Trophoblast cell (in vitro differentiated cells and primary cell): ENCODE measurements at regions not wholly inside any gene's neighbourhood (a gene's known extent, or its start where the extent isn't known, plus 50 kb on each side); places are given as distances from the start of the nearest gene placed in this dataset.
"Not testable (repeated sequence)": the region's sequence is repeated elsewhere in the genome, so short reads cannot be mapped to it uniquely, and the experiment has no call there.

Experiments used
- DNase-seq, 2 donors: peaks; one replicate each; pipeline ENCODE4 v3.0.0-alpha.2; 2016
- H2AFZ ChIP-seq: 2 replicates; pipeline ENCODE4 v1.6.1; 2013; ENCODE audit warnings: low read length, moderate library complexity, mild to moderate bottlenecking; ENCODE audit not compliant: insufficient read depth, poor library complexity
- H2AK5ac ChIP-seq: 2 replicates; pipeline ENCODE4 v1.6.1; 2013; ENCODE audit warnings: mild to moderate bottlenecking, low read length
- H2BK120ac ChIP-seq: 2 replicates; pipeline ENCODE4 v1.6.1; 2013; ENCODE audit warnings: low read length, mild to moderate bottlenecking, moderate library complexity; ENCODE audit not compliant: insufficient read depth, poor library complexity
- H2BK12ac ChIP-seq: 2 replicates; pipeline ENCODE4 v1.6.1; 2013; ENCODE audit warnings: mild to moderate bottlenecking, low read length, moderate library complexity
- H2BK5ac ChIP-seq: 2 replicates; pipeline ENCODE4 v1.6.1; 2013; ENCODE audit warnings: low read length, low read depth, moderate library complexity, mild to moderate bottlenecking; ENCODE audit not compliant: poor library complexity
- H3K14ac ChIP-seq: 2 replicates; pipeline ENCODE4 v1.6.1; 2013; ENCODE audit warnings: mild to moderate bottlenecking, low read length
- H3K18ac ChIP-seq: 2 replicates; pipeline ENCODE4 v1.6.1; 2013; ENCODE audit warnings: mild to moderate bottlenecking, low read length
- H3K23ac ChIP-seq: 2 replicates; pipeline ENCODE4 v1.6.1; 2013; ENCODE audit warnings: low read length
- H3K27ac ChIP-seq: 2 replicates; pipeline ENCODE4 v1.5.1; 2013; ENCODE audit warnings: low read depth, mild to moderate bottlenecking, inconsistent platforms, low read length, moderate library complexity
- H3K27me3 ChIP-seq: 2 replicates; pipeline ENCODE4 v1.6.1; 2013; ENCODE audit warnings: inconsistent platforms, mild to moderate bottlenecking, low read length, moderate library complexity; ENCODE audit not compliant: insufficient read depth
- H3K36me3 ChIP-seq, 2 experiments: 1 replicate in 1 of 2; 2 replicates in 1 of 2; pipeline ENCODE4 v1.6.1; 2013; ENCODE audit warnings: low read length in 2 of 2, mild to moderate bottlenecking in 2 of 2, moderate library complexity in 1 of 2; ENCODE audit not compliant: insufficient read depth in 2 of 2, control insufficient read depth in 1 of 2
- H3K4ac ChIP-seq: 2 replicates; pipeline ENCODE4 v1.6.1; 2013; ENCODE audit warnings: low read depth, mild to moderate bottlenecking, low read length, moderate library complexity
- H3K4me1 ChIP-seq, 2 experiments: 1 replicate in 1 of 2; 2 replicates in 1 of 2; pipeline ENCODE4 v1.6.1; 2013; ENCODE audit warnings: low read length in 2 of 2, mild to moderate bottlenecking in 2 of 2, moderate library complexity in 1 of 2; ENCODE audit not compliant: insufficient read depth in 2 of 2, control insufficient read depth in 1 of 2
- H3K4me2 ChIP-seq: 2 replicates; pipeline ENCODE4 v1.6.1; 2013; ENCODE audit warnings: inconsistent platforms, mild to moderate bottlenecking, low read length, moderate library complexity
- H3K4me3 ChIP-seq: 2 replicates; pipeline ENCODE4 v1.5.1; 2013; ENCODE audit warnings: mild to moderate bottlenecking, low read depth, low read length, inconsistent platforms
- H3K79me1 ChIP-seq: one replicate; pipeline ENCODE4 v1.6.1; 2013; ENCODE audit warnings: low read length
- H3K79me2 ChIP-seq: 2 replicates; pipeline ENCODE4 v1.6.1; 2013; ENCODE audit warnings: low read length, mild to moderate bottlenecking; ENCODE audit not compliant: control insufficient read depth, insufficient read depth, poor library complexity
- H3K9ac ChIP-seq: 2 replicates; pipeline ENCODE4 v1.6.1; 2013; ENCODE audit warnings: mild to moderate bottlenecking, low read length
- H3K9me3 ChIP-seq: 2 replicates; pipeline ENCODE4 v1.6.1; 2013; ENCODE audit warnings: low read depth, mild to moderate bottlenecking, control low read depth, inconsistent platforms, low read length; ENCODE audit not compliant: insufficient read depth
- H4K12ac ChIP-seq: 2 replicates; pipeline ENCODE4 v1.6.1; 2013; ENCODE audit warnings: low read depth, mild to moderate bottlenecking, low read length, moderate library complexity
- H4K8ac ChIP-seq: 2 replicates; pipeline ENCODE4 v1.6.1; 2013; ENCODE audit warnings: low read depth, mild to moderate bottlenecking, low read length, moderate library complexity
- H4K91ac ChIP-seq: one replicate; pipeline ENCODE4 v1.6.1; 2013; ENCODE audit warnings: low read depth, mild to moderate bottlenecking, low read length, moderate library complexity
- WGBS: extraction: QIAGEN DNeasy Blood & Tissue Kit; methylation state at CpG from one replicate; pipeline ENCODE4 v1.1.7; 2013; ENCODE audit warnings: missing lambda C conversion rate; ENCODE audit not compliant: insufficient read length, insufficient coverage; ENCODE audit errors: extremely low coverage; 5-methylcytosine and 5-hydroxymethylcytosine counted together

GRCh38 chr5:176103083-176103482 is 135.0 kb upstream of the THOC3 start:
- H3K9me3 ChIP-seq, H3K4ac ChIP-seq, H4K91ac ChIP-seq, H3K36me3 ChIP-seq, H2AFZ ChIP-seq, H2AK5ac ChIP-seq, H3K27me3 ChIP-seq, H3K79me2 ChIP-seq, H3K27ac ChIP-seq, H3K4me2 ChIP-seq, H3K79me1 ChIP-seq, DNase-seq, H2BK5ac ChIP-seq, H3K4me1 ChIP-seq, H3K14ac ChIP-seq, H2BK12ac ChIP-seq, H2BK120ac ChIP-seq, H3K9ac ChIP-seq, H3K18ac ChIP-seq, H3K23ac ChIP-seq, H4K12ac ChIP-seq, H4K8ac ChIP-seq, H3K4me3 ChIP-seq: not testable (repeated sequence)
- WGBS = no CpG with 5 or more reads among the region's 3 CpGs

GRCh38 chr5:176112888-176113287 is 125.3 kb upstream of the SIMC1 start:
- H3K36me3 ChIP-seq, H3K4me3 ChIP-seq, H2AK5ac ChIP-seq, H3K14ac ChIP-seq, H3K4me1 ChIP-seq, H3K4ac ChIP-seq, H3K9ac ChIP-seq, H3K79me1 ChIP-seq, DNase-seq, H3K27me3 ChIP-seq, H4K91ac ChIP-seq, H3K23ac ChIP-seq, H2BK12ac ChIP-seq, H2BK5ac ChIP-seq, H3K79me2 ChIP-seq, H3K27ac ChIP-seq, H2BK120ac ChIP-seq, H3K4me2 ChIP-seq, H2AFZ ChIP-seq, H4K8ac ChIP-seq, H3K9me3 ChIP-seq, H4K12ac ChIP-seq, H3K18ac ChIP-seq: not testable (repeated sequence)
- WGBS = no CpG with 5 or more reads among the region's 8 CpGs

GRCh38 chr5:176113673-176114335 is 124.4 kb upstream of the SIMC1 start:
- not testable (repeated sequence) for H4K12ac ChIP-seq, H3K27me3 ChIP-seq, H3K9me3 ChIP-seq, H3K79me1 ChIP-seq, H2BK12ac ChIP-seq, H3K36me3 ChIP-seq, H4K91ac ChIP-seq, H3K23ac ChIP-seq, H2AK5ac ChIP-seq, H3K4me3 ChIP-seq, H3K79me2 ChIP-seq, H3K4me1 ChIP-seq, H3K4me2 ChIP-seq, H3K14ac ChIP-seq, H3K27ac ChIP-seq, H2AFZ ChIP-seq, H3K9ac ChIP-seq, DNase-seq, H2BK120ac ChIP-seq, H4K8ac ChIP-seq, H3K4ac ChIP-seq, H3K18ac ChIP-seq, H2BK5ac ChIP-seq
- no CpG with 5 or more reads among the region's 6 CpGs for WGBS

- H3K79me1 ChIP-seq, H2AFZ ChIP-seq, H2AK5ac ChIP-seq, H3K4ac ChIP-seq, H2BK5ac ChIP-seq, H4K8ac ChIP-seq, H3K18ac ChIP-seq, H2BK12ac ChIP-seq, H3K4me3 ChIP-seq, H3K4me1 ChIP-seq, H4K91ac ChIP-seq, H3K79me2 ChIP-seq, H4K12ac ChIP-seq, H3K27ac ChIP-seq, H3K9me3 ChIP-seq, H3K14ac ChIP-seq, H3K23ac ChIP-seq, H3K27me3 ChIP-seq, H3K36me3 ChIP-seq, H3K9ac ChIP-seq, H3K4me2 ChIP-seq, H2BK120ac ChIP-seq: not testable (repeated sequence)
- WGBS = no CpG with 5 or more reads among the region's 7 CpGs
- DNase-seq = peak in 1 of 2 donors; percentile 24
Observed at GRCh38 chr5:176114825-176115224, 123.4 kb upstream of the SIMC1 start.
